CD4-positive, alpha-beta T cell (primary cell): ENCODE measurements at regions not wholly inside any gene's neighbourhood (a gene's known extent, or its start where the extent isn't known, plus 50 kb on each side); places are given as distances from the start of the nearest gene placed in this dataset.

Experiments used
- ATAC-seq: fragments of 200-7000 bp; cut with Tn5 transposase; one replicate; pipeline ENCODE4 v1.10.0; 2022; ENCODE audit warnings: mild to moderate bottlenecking; ENCODE audit not compliant: poor library complexity
- CTCF ChIA-PET: fragments of 350-600 bp; sonication (Branson Sonifier 250); formaldehyde crosslinking; loops from one replicate; lab custom pipeline; 2021; ENCODE audit warnings: antibody characterized with exemption, inconsistent platforms; lab: Charles Lee
- POLR2A ChIA-PET: fragments of 350-600 bp; sonication (Branson Sonifier 250); formaldehyde crosslinking; loops from one replicate; lab custom pipeline; 2021; ENCODE audit warnings: antibody characterized with exemption, inconsistent platforms; lab: Charles Lee
- DNase-seq, 14 experiments: peaks; one replicate each; pipeline ENCODE4 v3.0.0-alpha.2; 2013 to 2020; ENCODE audit warnings: mixed read lengths in 2 of 14
- H3K27ac ChIP-seq, 2 donors: one replicate each; pipeline versions ENCODE4 v1.5.1 to v1.7.0; 2013; ENCODE audit warnings: low read length in 2 of 2, low read depth in 1 of 2, mild to moderate bottlenecking in 1 of 2
- H3K27me3 ChIP-seq, 2 experiments: 1 replicate in 1 of 2; 2 replicates in 1 of 2; pipeline versions ENCODE4 v1.6.1 to v1.7.0; 2013; ENCODE audit warnings: low read length in 2 of 2, control low read depth in 1 of 2, mild to moderate bottlenecking in 1 of 2, moderate library complexity in 1 of 2; ENCODE audit not compliant: insufficient read depth in 2 of 2, control insufficient read depth in 1 of 2
- H3K36me3 ChIP-seq: one replicate; pipeline ENCODE4 v1.6.1; 2013; ENCODE audit warnings: low read length, control low read depth; ENCODE audit not compliant: insufficient read depth
- H3K4me1 ChIP-seq: one replicate; pipeline ENCODE4 v1.6.1; 2013; ENCODE audit warnings: low read length, control low read depth; ENCODE audit not compliant: insufficient read depth
- H3K4me3 ChIP-seq: one replicate; pipeline ENCODE4 v1.5.1; 2013; ENCODE audit warnings: mild to moderate bottlenecking, low read length, moderate library complexity
- H3K9me3 ChIP-seq, 2 experiments: 1 replicate in 1 of 2; 2 replicates in 1 of 2; pipeline versions ENCODE4 v1.6.1 to v1.7.0; 2013; ENCODE audit warnings: low read length in 2 of 2, mild to moderate bottlenecking in 2 of 2, control low read depth in 1 of 2, moderate library complexity in 1 of 2; ENCODE audit not compliant: control insufficient read depth in 1 of 2, insufficient read depth in 1 of 2
- H3K27ac Mint-ChIP-seq: one replicate; pipeline ENCODE4 v1.8.0; 2020; ENCODE audit warnings: mixed read lengths
- H3K27me3 Mint-ChIP-seq: one replicate; pipeline ENCODE4 v1.8.0; 2021; ENCODE audit warnings: mixed read lengths
- H3K36me3 Mint-ChIP-seq: one replicate; pipeline ENCODE4 v1.8.0; 2021; ENCODE audit warnings: low read depth, mixed read lengths
- H3K4me1 Mint-ChIP-seq: one replicate; pipeline ENCODE4 v1.8.0; 2021; ENCODE audit warnings: low read depth, mixed read lengths
- H3K4me3 Mint-ChIP-seq: one replicate; pipeline ENCODE4 v1.8.0; 2020; ENCODE audit warnings: mild to moderate bottlenecking, mixed read lengths
- H3K9me3 Mint-ChIP-seq: one replicate; pipeline ENCODE4 v1.8.0; 2020; ENCODE audit warnings: mixed read lengths
- CTCF ChIP-seq: fragments of 200-600 bp; IDR thresholded peaks from one replicate; pipeline ENCODE4 v1.8.0; 2022; ENCODE audit warnings: antibody characterized with exemption, mild to moderate bottlenecking
- intact Hi-C, 2 experiments: fragments of 100-400 bp; cut with DNase I in 1 of 2; cut with micrococcal nuclease in 1 of 2; formaldehyde crosslinking; loops; one replicate each; pipeline versions ENCODE4 v1.15.1 to v1.9.0; 2023 to 2025; cut with DNase I, micrococcal nuclease

- H3K4me3 Mint-ChIP-seq: no peak overlapping the region
- Histone ChIP-seq H3K4me3 (no peak overlapping the region), H3K4me1 (peaks cover 42% of the 10 kb centered on the region), H3K9me3 (no peaks in the 10 kb centered on the region), H3K27ac (no peak overlapping the region), H3K27me3 (no peaks in the 10 kb centered on the region), H3K36me3 (no peaks in the 10 kb centered on the region)
- H3K27ac Mint-ChIP-seq: no peak overlapping the region
- H3K9me3 Mint-ChIP-seq: no peaks in the 10 kb centered on the region
- H3K27me3 Mint-ChIP-seq: no peaks in the 10 kb centered on the region
- ATAC-seq: no peak
- H3K4me1 Mint-ChIP-seq: peaks cover 42% of the 10 kb centered on the region
- ChIA-PET CTCF (no interaction called here), POLR2A (no interaction called here)
- no peak for TF ChIP-seq CTCF
- no peaks in the 10 kb centered on the region for H3K36me3 Mint-ChIP-seq
- intact Hi-C loops: no loop called here
- DNase-seq: no peak
Observed at GRCh38 chr7:159200421-159200820, 55.8 kb upstream of the VIPR2 start.

GRCh38 chr7:159198016-159198724 is 53.5 kb upstream of the VIPR2 start:
- TF ChIP-seq CTCF: no peak
- peak overlapping the region; percentile 40 for H3K4me3 ChIP-seq
- peak overlapping the region; percentile 63 to 81 for H3K27ac ChIP-seq
- intact Hi-C loops: no loop called here
- no peaks in the 10 kb centered on the region for H3K36me3 ChIP-seq
- Mint-ChIP-seq H3K4me1 (peaks cover 50% of the 10 kb centered on the region), H3K27ac (peak overlapping the region; percentile 92), H3K9me3 (no peaks in the 10 kb centered on the region), H3K36me3 (no peaks in the 10 kb centered on the region), H3K27me3 (no peaks in the 10 kb centered on the region), H3K4me3 (peak overlapping the region; percentile 85)
- CTCF ChIA-PET: no interaction called here
- ATAC-seq (no peak), DNase-seq (peak in 3 of 14 experiments; percentile 11 to 58 (median 18))
- no peaks in the 10 kb centered on the region for H3K9me3 ChIP-seq
- peaks cover 48% of the 10 kb centered on the region for H3K4me1 ChIP-seq
- POLR2A ChIA-PET: interaction anchor here (1.3 kb wide), 1 partner anchor 10 kb away, joined by 4 read pairs; no protein-coding TSS in a partner anchor
- no peaks in the 10 kb centered on the region for H3K27me3 ChIP-seq

GRCh38 chr7:159197066-159197975 is 52.7 kb upstream of the VIPR2 start:
- Histone ChIP-seq H3K4me3 (peak overlapping the region; percentile 40), H3K27ac (peak overlapping the region; percentile 63 to 81), H3K9me3 (no peaks in the 10 kb centered on the region), H3K4me1 (peaks cover 48% of the 10 kb centered on the region), H3K36me3 (no peaks in the 10 kb centered on the region), H3K27me3 (no peaks in the 10 kb centered on the region)
- H3K4me3 Mint-ChIP-seq: peak overlapping the region; percentile 85
- POLR2A ChIA-PET: interaction anchor here (1.3 kb wide), 1 partner anchor 11 kb away, joined by 4 read pairs; no protein-coding TSS in a partner anchor
- CTCF ChIA-PET: no interaction called here
- no peaks in the 10 kb centered on the region for H3K9me3 Mint-ChIP-seq
- no peak for TF ChIP-seq CTCF
- no peaks in the 10 kb centered on the region for H3K27me3 Mint-ChIP-seq
- peak in 9 of 14 experiments; percentile 11 to 71 (median 50) for DNase-seq
- peak overlapping the region; percentile 92 for H3K27ac Mint-ChIP-seq
- peaks cover 51% of the 10 kb centered on the region for H3K4me1 Mint-ChIP-seq
- ATAC-seq: peak; percentile 74
- intact Hi-C loops: no loop called here
- no peaks in the 10 kb centered on the region for H3K36me3 Mint-ChIP-seq
